Endothelial cell (in vitro differentiated cells): ENCODE measurements at regions not wholly inside any gene's neighbourhood (a gene's known extent, or its start where the extent isn't known, plus 50 kb on each side); places are given as distances from the start of the nearest gene placed in this dataset.

ENCODE experiments used
- DNase-seq: peaks from one replicate; pipeline ENCODE4 v3.0.0; 2021; ENCODE audit warnings: low spot score
- H3K27ac Mint-ChIP-seq: one replicate; pipeline ENCODE4 v1.8.0; 2021; ENCODE audit warnings: mixed read lengths, inconsistent platforms; ENCODE audit not compliant: unreplicated experiment
- H3K27me3 Mint-ChIP-seq: one replicate; pipeline ENCODE4 v1.8.0; 2021; ENCODE audit warnings: mild to moderate bottlenecking, moderate library complexity, mixed read lengths, inconsistent platforms; ENCODE audit not compliant: unreplicated experiment
- H3K36me3 Mint-ChIP-seq: one replicate; pipeline ENCODE4 v1.8.0; 2021; ENCODE audit warnings: mild to moderate bottlenecking, low read depth, mixed read lengths, inconsistent platforms; ENCODE audit not compliant: unreplicated experiment
- H3K4me1 Mint-ChIP-seq: one replicate; pipeline ENCODE4 v1.8.0; 2021; ENCODE audit warnings: mild to moderate bottlenecking, mixed read lengths, inconsistent platforms; ENCODE audit not compliant: unreplicated experiment
- H3K4me3 Mint-ChIP-seq: one replicate; pipeline ENCODE4 v1.8.0; 2021; ENCODE audit warnings: mild to moderate bottlenecking, mixed read lengths, inconsistent platforms; ENCODE audit not compliant: unreplicated experiment
- H3K9me3 Mint-ChIP-seq: one replicate; pipeline ENCODE4 v1.8.0; 2021; ENCODE audit warnings: mixed read lengths, inconsistent platforms; ENCODE audit not compliant: unreplicated experiment
- TF ChIP-seq, protein P1 (sequence below): fragments of 200-600 bp; sonication (generic); IDR thresholded peaks from one replicate; pipeline ENCODE4 v1.5.0; 2021; ENCODE audit warnings: antibody characterized with exemption; ENCODE audit not compliant: unreplicated experiment

DNA sequence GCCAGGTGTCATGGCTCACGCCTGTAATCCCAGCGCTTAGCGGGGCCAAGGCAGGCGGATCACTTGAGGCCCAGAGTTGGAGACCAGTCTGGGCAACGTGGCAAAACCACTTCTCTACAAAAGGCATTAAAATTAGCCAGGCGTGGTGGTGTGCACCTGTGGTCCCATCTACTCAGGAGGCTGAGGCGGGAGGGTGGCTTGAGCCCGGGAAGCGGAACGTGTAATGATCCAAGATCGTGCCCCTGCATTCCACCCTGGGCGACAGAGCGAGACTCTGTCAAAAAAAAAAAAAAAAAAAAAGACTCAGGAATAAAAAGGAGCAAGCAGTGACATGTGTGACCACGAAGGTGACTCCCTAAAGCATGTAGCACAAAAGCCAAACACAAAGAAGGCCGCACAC is 50.1 kb upstream of the SALL3 start:
- H3K9me3 Mint-ChIP-seq = peaks cover 28% of the 10 kb centered on the region
- DNase-seq = no peak
- peaks cover 10% of the 10 kb centered on the region for H3K27me3 Mint-ChIP-seq
- no peak overlapping the region for H3K27ac Mint-ChIP-seq
- no peak overlapping the region for H3K4me3 Mint-ChIP-seq
- no peaks in the 10 kb centered on the region for H3K4me1 Mint-ChIP-seq
- H3K36me3 Mint-ChIP-seq = no peaks in the 10 kb centered on the region
- TF ChIP-seq, protein P1, sequence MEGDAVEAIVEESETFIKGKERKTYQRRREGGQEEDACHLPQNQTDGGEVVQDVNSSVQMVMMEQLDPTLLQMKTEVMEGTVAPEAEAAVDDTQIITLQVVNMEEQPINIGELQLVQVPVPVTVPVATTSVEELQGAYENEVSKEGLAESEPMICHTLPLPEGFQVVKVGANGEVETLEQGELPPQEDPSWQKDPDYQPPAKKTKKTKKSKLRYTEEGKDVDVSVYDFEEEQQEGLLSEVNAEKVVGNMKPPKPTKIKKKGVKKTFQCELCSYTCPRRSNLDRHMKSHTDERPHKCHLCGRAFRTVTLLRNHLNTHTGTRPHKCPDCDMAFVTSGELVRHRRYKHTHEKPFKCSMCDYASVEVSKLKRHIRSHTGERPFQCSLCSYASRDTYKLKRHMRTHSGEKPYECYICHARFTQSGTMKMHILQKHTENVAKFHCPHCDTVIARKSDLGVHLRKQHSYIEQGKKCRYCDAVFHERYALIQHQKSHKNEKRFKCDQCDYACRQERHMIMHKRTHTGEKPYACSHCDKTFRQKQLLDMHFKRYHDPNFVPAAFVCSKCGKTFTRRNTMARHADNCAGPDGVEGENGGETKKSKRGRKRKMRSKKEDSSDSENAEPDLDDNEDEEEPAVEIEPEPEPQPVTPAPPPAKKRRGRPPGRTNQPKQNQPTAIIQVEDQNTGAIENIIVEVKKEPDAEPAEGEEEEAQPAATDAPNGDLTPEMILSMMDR = no peak
